A673 (cell line): ENCODE measurements at regions not wholly inside any gene's neighbourhood (a gene's known extent, or its start where the extent isn't known, plus 50 kb on each side); places are given as distances from the start of the nearest gene placed in this dataset.

ENCODE experiments used
- EZH2 ChIP-seq: fragments of 200-600 bp; sonication (generic); IDR thresholded peaks from 2 replicates; pipeline ENCODE4 v1.6.1; 2017; ENCODE audit warnings: borderline replicate concordance, low read depth, mild to moderate bottlenecking, mixed read lengths, antibody characterized with exemption, low read length; ENCODE audit not compliant: poor library complexity, severe bottlenecking
- TF ChIP-seq, protein P1 (sequence below): fragments of 300-800, 200-600 bp; sonication (generic); conservative IDR thresholded peaks from 2 replicates; pipeline ENCODE4 v1.5.1; 2017; ENCODE audit warnings: low read depth, mild to moderate bottlenecking, antibody characterized with exemption, low read length, moderate library complexity, mixed read lengths

DNA sequence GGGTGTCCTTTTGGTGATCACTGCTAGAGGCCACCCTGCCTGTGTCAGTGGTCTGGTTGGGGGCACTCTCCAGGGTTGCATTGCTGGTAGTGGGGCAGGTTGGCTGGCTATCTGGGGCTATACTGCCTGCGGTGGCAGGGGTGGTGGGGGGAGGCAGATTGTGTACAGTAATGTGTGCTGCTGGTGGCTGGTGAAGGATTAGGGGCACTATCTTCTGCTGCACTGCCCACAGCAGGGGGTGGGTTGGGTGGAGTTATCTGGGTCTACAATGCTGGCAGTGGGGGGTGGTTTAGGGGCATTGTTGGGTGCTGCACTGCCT, 204.0 kb upstream of the WSB1 start:
- TF ChIP-seq, protein P1, sequence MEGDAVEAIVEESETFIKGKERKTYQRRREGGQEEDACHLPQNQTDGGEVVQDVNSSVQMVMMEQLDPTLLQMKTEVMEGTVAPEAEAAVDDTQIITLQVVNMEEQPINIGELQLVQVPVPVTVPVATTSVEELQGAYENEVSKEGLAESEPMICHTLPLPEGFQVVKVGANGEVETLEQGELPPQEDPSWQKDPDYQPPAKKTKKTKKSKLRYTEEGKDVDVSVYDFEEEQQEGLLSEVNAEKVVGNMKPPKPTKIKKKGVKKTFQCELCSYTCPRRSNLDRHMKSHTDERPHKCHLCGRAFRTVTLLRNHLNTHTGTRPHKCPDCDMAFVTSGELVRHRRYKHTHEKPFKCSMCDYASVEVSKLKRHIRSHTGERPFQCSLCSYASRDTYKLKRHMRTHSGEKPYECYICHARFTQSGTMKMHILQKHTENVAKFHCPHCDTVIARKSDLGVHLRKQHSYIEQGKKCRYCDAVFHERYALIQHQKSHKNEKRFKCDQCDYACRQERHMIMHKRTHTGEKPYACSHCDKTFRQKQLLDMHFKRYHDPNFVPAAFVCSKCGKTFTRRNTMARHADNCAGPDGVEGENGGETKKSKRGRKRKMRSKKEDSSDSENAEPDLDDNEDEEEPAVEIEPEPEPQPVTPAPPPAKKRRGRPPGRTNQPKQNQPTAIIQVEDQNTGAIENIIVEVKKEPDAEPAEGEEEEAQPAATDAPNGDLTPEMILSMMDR, result no peak
- TF ChIP-seq EZH2, result no peak
